GM19395 (cell line): ENCODE measurements at regions not wholly inside any gene's neighbourhood (a gene's known extent, or its start where the extent isn't known, plus 50 kb on each side); places are given as distances from the start of the nearest gene placed in this dataset.
"Not testable (repeated sequence)": the region's sequence is repeated elsewhere in the genome, so short reads cannot be mapped to it uniquely, and the experiment has no call there.

Source experiments
- ATAC-seq: cut with Tn5 transposase; IDR thresholded peaks from one replicate; pipeline ENCODE4 v1.9.1; 2021; ENCODE audit warnings: mild to moderate bottlenecking, moderate library complexity; ENCODE audit not compliant: unreplicated experiment

- no peak for ATAC-seq
Observed at GRCh38 chr10:89944138-89944537, 242.7 kb downstream of the KIF20B start.

DNA sequence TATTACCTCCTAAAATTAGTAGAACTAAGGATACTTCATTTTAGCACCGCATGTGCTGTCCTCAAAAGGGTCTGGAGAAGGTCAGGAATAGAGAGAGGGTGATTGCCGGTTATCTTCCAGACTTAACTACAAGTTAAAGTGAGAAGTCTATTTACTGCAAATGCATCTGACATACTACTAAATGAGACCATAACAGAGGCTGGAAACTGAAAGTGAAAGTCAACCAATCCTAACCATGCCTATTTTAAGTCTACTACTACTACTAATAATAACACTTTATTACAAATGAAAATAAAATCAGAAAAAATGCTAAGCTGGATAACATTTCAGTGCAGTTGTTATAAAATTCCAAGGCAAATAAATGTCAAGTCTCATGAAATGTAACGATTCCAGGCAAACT is 244.7 kb downstream of the KIF20B start:
- ATAC-seq = no peak

GRCh38 chr10:89949496-89949895 is 248.1 kb downstream of the KIF20B start:
- no peak for ATAC-seq

DNA sequence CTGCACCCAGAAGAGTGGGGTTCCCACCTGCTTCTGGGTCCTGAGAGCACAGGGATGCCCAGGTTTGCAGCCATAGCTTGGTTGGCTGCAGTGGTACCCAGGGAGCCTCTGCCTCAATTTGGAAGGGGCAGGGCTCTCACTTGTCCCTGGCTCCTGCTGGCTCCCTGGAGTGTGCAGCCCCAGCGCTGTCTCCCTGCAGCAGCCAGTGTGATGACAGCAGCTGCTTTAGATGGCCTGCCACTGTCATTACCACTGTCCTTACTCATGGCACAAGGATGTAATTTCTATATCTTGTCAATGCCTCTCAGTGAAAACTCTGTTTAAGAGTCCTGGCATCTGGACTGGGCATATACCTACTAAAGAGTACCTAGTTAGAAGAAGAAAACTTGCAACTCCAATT is 250.9 kb downstream of the KIF20B start:
- ATAC-seq = no peak

- ATAC-seq = no peak
Observed at GRCh38 chr10:89952751-89953150, 251.4 kb downstream of the KIF20B start.

DNA sequence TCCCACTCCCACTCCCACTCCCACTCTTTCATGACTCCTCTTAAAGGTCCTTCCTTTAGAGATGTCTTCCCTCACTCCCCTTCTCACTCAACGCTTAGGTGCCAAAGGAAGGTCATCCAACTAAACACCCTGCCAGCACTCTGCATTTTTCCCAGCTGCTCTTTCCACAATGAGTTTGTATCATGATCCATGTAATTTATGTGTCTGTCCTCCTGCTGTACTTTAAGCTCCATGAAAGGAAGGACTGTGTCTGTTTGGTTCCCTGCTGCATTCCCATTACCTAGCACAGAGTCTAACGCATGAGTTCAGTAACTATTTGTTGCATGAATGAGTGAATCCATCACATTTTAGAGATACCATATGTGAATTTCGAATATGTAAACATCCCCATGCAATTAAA is 252.7 kb downstream of the KIF20B start:
- no peak for ATAC-seq

DNA sequence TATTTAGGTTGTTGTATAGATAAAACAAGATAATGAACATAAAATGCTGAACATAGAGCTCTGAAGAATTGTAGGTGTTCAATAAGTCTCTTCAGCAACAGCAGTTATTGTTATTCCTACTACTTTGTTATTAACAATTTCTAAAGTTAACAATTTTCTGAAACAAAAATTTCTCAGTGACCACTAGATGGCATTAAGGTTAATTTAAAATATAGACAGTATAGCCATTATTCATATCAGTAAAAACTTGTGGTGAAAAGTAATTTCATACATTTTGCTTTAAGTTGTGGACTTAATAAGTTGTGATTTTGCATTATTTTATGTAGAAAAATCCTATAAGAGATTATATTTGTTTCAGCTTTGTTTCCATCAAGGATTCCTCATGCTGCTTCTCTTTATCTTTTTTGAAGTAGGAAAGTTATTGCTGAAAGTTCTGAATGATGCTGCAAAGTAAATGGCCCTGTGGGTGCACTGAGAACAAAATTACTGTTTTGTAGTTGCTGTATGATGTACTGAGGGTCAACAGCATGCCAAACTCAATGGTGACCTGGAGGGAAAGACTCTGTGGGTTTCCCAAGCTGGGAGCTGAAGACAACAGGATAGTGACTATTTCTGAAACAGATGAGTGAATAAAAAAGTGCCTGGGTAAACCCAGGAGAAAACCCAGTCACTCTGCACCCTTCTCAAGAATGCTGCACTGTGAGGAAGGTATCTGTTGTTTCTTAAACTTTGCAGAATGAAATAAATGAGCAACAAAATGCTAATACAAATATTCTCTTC is 253.6 kb downstream of the KIF20B start:
- peak; percentile 47 for ATAC-seq

- ATAC-seq = peak; percentile 59
Observed at GRCh38 chr10:89959433-89960110, 258.2 kb downstream of the KIF20B start.

- no peak for ATAC-seq
Observed at GRCh38 chr10:89963451-89964102, 262.2 kb downstream of the KIF20B start.

GRCh38 chr10:89966211-89966610 is 264.8 kb downstream of the KIF20B start:
- ATAC-seq = no peak

- no peak for ATAC-seq
Observed at GRCh38 chr10:89973326-89973725, 271.9 kb downstream of the KIF20B start.

DNA sequence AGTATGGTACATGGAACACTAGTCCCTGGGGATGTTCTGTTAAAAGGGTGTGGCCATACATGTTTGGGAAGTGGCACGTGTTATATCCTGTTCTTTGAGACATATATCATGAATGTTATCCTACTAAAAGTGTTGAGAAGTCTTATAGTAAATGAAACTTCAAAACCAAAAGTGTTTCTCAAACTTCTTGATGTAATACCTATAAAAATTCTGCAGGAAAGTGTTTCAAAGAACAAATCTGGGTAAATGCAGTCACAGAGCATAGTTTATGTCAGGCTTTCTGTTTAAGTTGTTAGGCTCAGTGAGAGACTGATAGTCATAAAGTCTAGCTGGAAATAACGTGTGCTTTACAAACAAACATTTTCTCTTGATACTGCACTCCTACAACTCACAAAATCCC is 273.7 kb downstream of the KIF20B start:
- ATAC-seq = no peak

DNA sequence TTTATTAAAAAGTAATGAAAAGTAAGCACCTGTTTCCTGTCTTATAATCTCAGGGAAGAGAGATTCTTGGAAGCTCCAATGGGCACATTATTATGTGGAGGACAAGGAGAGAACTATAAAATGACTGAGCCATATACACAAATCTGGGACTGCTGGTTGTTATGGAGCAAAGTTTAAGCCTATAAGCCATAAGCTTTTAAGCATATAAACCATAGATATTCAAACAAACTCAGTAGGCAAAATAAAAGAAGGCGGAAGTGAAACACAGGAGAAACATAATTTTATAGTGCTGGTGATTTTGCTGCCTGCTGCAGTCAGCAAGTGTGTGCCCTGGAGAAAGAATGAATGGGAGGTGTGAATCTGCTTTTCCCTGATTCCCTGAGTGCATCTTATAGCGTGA is 274.4 kb downstream of the KIF20B start:
- no peak for ATAC-seq

GRCh38 chr10:89978081-89978480 is 276.7 kb downstream of the KIF20B start:
- no peak for ATAC-seq

DNA sequence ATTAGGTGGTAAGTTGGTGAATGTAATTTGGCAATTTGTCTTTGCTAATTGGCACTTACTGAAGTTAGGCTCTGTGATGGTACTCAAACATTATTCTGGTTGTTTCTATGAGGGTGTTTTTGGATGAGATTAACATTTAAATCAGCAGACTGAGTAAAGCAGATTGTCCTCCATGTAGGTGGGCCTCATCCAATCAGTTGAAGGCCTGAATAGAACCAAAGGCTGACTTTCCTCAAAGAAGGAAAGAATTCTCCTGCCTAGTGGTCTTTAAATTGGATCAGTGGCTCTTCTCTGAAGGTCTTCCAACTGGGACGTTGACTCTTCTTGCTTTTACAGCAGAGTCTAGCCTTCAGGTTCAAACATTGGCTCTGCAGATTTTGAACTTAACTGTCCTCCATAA is 278.3 kb downstream of the KIF20B start:
- ATAC-seq = no peak

GRCh38 chr10:89980166-89980565 is 278.8 kb downstream of the KIF20B start:
- no peak for ATAC-seq

DNA sequence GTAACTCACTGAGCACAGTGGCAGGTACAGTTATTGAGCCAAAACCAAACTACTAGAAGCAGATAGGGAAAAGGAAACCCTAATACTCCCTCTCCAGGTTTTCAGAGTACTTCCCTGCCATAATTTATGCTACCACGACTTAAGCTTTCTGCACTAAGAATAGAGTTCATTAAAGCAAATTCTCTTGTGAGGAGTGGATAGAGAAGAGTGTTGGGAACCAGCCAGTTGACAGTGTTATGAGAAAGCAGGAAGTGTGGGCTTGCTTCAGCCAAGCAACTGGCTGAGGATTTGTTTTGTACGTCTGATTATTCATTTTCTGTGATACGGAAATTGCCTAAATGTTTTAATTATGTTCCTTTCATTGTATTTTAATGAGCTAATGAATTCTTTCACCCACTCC is 280.5 kb downstream of the KIF20B start:
- ATAC-seq = no peak

GRCh38 chr10:89985446-89985845 is 284.1 kb downstream of the KIF20B start:
- no peak for ATAC-seq

- not testable (repeated sequence) for ATAC-seq
Observed at GRCh38 chr10:89988361-89988760, 287.0 kb downstream of the KIF20B start.

DNA sequence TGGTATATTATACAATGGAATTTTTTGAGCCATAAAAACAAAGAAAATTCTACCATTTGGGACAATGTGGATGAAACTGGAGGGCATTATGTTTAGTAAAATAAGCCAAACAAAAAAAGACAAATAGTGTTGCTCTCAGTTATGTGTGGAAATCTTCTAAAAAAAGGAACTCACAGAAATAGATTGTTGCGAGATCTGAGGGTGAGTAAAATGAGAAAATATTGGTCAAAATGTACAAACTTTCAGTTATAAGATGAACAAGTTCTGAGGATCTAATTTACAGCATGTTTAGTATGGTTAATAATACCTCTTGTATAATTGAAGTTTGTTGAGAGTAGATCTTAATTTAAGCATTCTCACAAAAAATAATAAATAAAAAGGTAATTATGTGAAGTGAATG is 291.2 kb downstream of the KIF20B start:
- ATAC-seq = no peak

- ATAC-seq = no peak
Observed at GRCh38 chr10:90007226-90007625, 305.8 kb downstream of the KIF20B start.

GRCh38 chr10:90011281-90011680 is 309.9 kb downstream of the KIF20B start:
- ATAC-seq = not testable (repeated sequence)
